Liver (tissue), 3 donors: ENCODE measurements at regions not wholly inside any gene's neighbourhood (a gene's known extent, or its start where the extent isn't known, plus 50 kb on each side); places are given as distances from the start of the nearest gene placed in this dataset.

Experiments used
- ATF3 ChIP-seq: IDR thresholded peaks from 2 replicates; pipeline ENCODE4 v1.6.1; 2016; ENCODE audit warnings: antibody characterized with exemption
- CTCF ChIP-seq: fragments of 150-350 bp; IDR thresholded peaks from 2 replicates; pipeline ENCODE4 v1.5.1; 2017; ENCODE audit warnings: improper control_type of control experiment, low read depth, low read length; ENCODE audit not compliant: missing input control
- EGR1 ChIP-seq, 2 donors: IDR thresholded peaks; 2 replicates each; pipeline ENCODE4 v1.6.1; 2016 to 2018; ENCODE audit warnings: antibody characterized with exemption in 2 of 2, low read depth in 2 of 2
- GABPA ChIP-seq, 2 donors: IDR thresholded peaks in 1 of 2; conservative IDR thresholded peaks in 1 of 2; 2 replicates each; pipeline ENCODE4 v1.6.1; 2016; ENCODE audit warnings: antibody characterized with exemption in 2 of 2, mild to moderate bottlenecking in 1 of 2, moderate library complexity in 1 of 2
- HNF4G ChIP-seq: IDR thresholded peaks from 2 replicates; pipeline ENCODE4 v1.6.1; 2016; ENCODE audit warnings: antibody characterized with exemption
- JUND ChIP-seq, 2 donors: IDR thresholded peaks; 2 replicates each; pipeline ENCODE4 v1.6.1; 2016; ENCODE audit warnings: antibody characterized with exemption in 2 of 2
- MAX ChIP-seq: IDR thresholded peaks from 2 replicates; pipeline ENCODE4 v1.6.1; 2016; ENCODE audit warnings: antibody characterized with exemption
- RAD21 ChIP-seq, 2 donors: IDR thresholded peaks; 2 replicates each; pipeline ENCODE4 v1.6.1; 2016; ENCODE audit warnings: antibody characterized with exemption in 2 of 2, mild to moderate bottlenecking in 2 of 2
- REST ChIP-seq: IDR thresholded peaks from 2 replicates; pipeline ENCODE4 v1.6.1; 2016; ENCODE audit warnings: antibody characterized with exemption, mild to moderate bottlenecking
- SP1 ChIP-seq: IDR thresholded peaks from 2 replicates; pipeline ENCODE4 v1.6.1; 2018; ENCODE audit warnings: antibody characterized with exemption, mild to moderate bottlenecking
- TAF1 ChIP-seq: conservative IDR thresholded peaks from 2 replicates; pipeline ENCODE4 v1.6.1; 2016; ENCODE audit warnings: antibody characterized with exemption, mild to moderate bottlenecking
- YY1 ChIP-seq: IDR thresholded peaks from 2 replicates; pipeline ENCODE4 v1.6.1; 2016; ENCODE audit warnings: antibody characterized with exemption, mild to moderate bottlenecking
- donor health status: healthy.
- donor health status: healthy.

GRCh38 chr3:72018343-72018984, 233.5 kb upstream of the PROK2 start:
- no peak for TF ChIP-seq TAF1
- no peak for TF ChIP-seq CTCF
- TF ChIP-seq YY1 = no peak
- TF ChIP-seq MAX = no peak
- no peak for TF ChIP-seq EGR1 (IDR thresholded peaks at IDR 0.05; ENCODE audit: low read depth in 2 of 2)
- TF ChIP-seq RAD21 (IDR thresholded peaks at IDR 0.05) = no peak
- TF ChIP-seq ATF3 = no peak
- TF ChIP-seq REST = no peak
- no peak for TF ChIP-seq JUND (IDR thresholded peaks at IDR 0.05)
- TF ChIP-seq SP1 = no peak
- TF ChIP-seq HNF4G = no peak
- no peak for TF ChIP-seq GABPA (IDR thresholded peaks at IDR 0.05 in 1 of 2, conservative IDR thresholded peaks at IDR 0.05 in 1 of 2)
